ENCODE measurements at regions not wholly inside any gene's neighbourhood (a gene's known extent, or its start where the extent isn't known, plus 50 kb on each side); places are given as distances from the start of the nearest gene placed in this dataset.

GRCh38 chr2:18247282-18248110, 313.0 kb downstream of the RDH14 start:
- Histone ChIP-seq H3K4me1 (ENCODE audit: control insufficient read depth, extremely low read depth, insufficient read depth, low read length) (no peaks in the 10 kb centered on the region), H3K36me3 (ENCODE audit: control insufficient read depth in 2 of 2, extremely low read depth in 1 of 2, insufficient read depth in 2 of 2, low read length in 2 of 2) (no peaks in the 10 kb centered on the region), H4K20me1 (ENCODE audit: control insufficient read depth, extremely low read depth, insufficient read depth, low read length) (no peaks in the 10 kb centered on the region), H3K9me1 (ENCODE audit: control insufficient read depth, extremely low read depth, insufficient read depth, low read length) (no peaks in the 10 kb centered on the region), H3K4me3 (ENCODE audit: control insufficient read depth in 2 of 3, extremely low read depth in 1 of 3, insufficient read depth in 2 of 3, low read depth in 1 of 3, low read length in 3 of 3) (no peak overlapping the region), H2AFZ (ENCODE audit: control insufficient read depth, low read length) (no peak overlapping the region), H3K4me2 (ENCODE audit: control insufficient read depth, extremely low read depth, insufficient read depth, low read depth, low read length) (no peak overlapping the region), H3K9ac (ENCODE audit: control insufficient read depth, extremely low read depth, insufficient read depth, low read length) (no peak overlapping the region), H3K27me3 (ENCODE audit: control insufficient read depth, extremely low read depth, insufficient read depth, low read length) (no peaks in the 10 kb centered on the region), H3K9me3 (ENCODE audit: control insufficient read depth, low read depth, low read length) (no peaks in the 10 kb centered on the region), H3K79me2 (ENCODE audit: control insufficient read depth, insufficient read depth, low read length) (no peaks in the 10 kb centered on the region), H3K27ac (ENCODE audit: control insufficient read depth, insufficient read depth, low read length) (no peak overlapping the region)
- no peak for TF ChIP-seq CTCF (optimal IDR thresholded peaks at IDR 0.05 in 1 of 3, IDR thresholded peaks at IDR 0.05 in 1 of 3, conservative IDR thresholded peaks at IDR 0.05 in 1 of 3; ENCODE audit: extremely low read depth in 1 of 3, insufficient read depth in 2 of 3, low read length in 3 of 3)
- no peak for TF ChIP-seq EZH2 (IDR thresholded peaks at IDR 0.05; ENCODE audit: low read length)
- dilution Hi-C loops (cut with MboI; ENCODE audit: extremely low pct_ligation_motif_present, low sequenced_read_pairs): no loop called here
- DNase-seq (ENCODE audit: low read depth, low spot score): no peak
- FAIRE-seq: no peak

GRCh38 chr2:18245375-18245774, 315.1 kb downstream of the RDH14 start:
- Histone ChIP-seq H3K9me1 (ENCODE audit: control insufficient read depth, extremely low read depth, insufficient read depth, low read length) (no peaks in the 10 kb centered on the region), H2AFZ (ENCODE audit: control insufficient read depth, low read length) (no peak overlapping the region), H3K9ac (ENCODE audit: control insufficient read depth, extremely low read depth, insufficient read depth, low read length) (no peak overlapping the region), H3K4me2 (ENCODE audit: control insufficient read depth, extremely low read depth, insufficient read depth, low read depth, low read length) (no peak overlapping the region), H3K27ac (ENCODE audit: control insufficient read depth, insufficient read depth, low read length) (no peak overlapping the region), H3K4me3 (ENCODE audit: control insufficient read depth in 2 of 3, extremely low read depth in 1 of 3, insufficient read depth in 2 of 3, low read depth in 1 of 3, low read length in 3 of 3) (no peak overlapping the region), H3K27me3 (ENCODE audit: control insufficient read depth, extremely low read depth, insufficient read depth, low read length) (no peaks in the 10 kb centered on the region), H3K79me2 (ENCODE audit: control insufficient read depth, insufficient read depth, low read length) (no peaks in the 10 kb centered on the region), H4K20me1 (ENCODE audit: control insufficient read depth, extremely low read depth, insufficient read depth, low read length) (no peaks in the 10 kb centered on the region), H3K9me3 (ENCODE audit: control insufficient read depth, low read depth, low read length) (no peaks in the 10 kb centered on the region), H3K4me1 (ENCODE audit: control insufficient read depth, extremely low read depth, insufficient read depth, low read length) (no peaks in the 10 kb centered on the region), H3K36me3 (ENCODE audit: control insufficient read depth in 2 of 2, extremely low read depth in 1 of 2, insufficient read depth in 2 of 2, low read length in 2 of 2) (no peaks in the 10 kb centered on the region)
- TF ChIP-seq EZH2 (IDR thresholded peaks at IDR 0.05; ENCODE audit: low read length) (no peak), CTCF (optimal IDR thresholded peaks at IDR 0.05 in 1 of 3, IDR thresholded peaks at IDR 0.05 in 1 of 3, conservative IDR thresholded peaks at IDR 0.05 in 1 of 3; ENCODE audit: extremely low read depth in 1 of 3, insufficient read depth in 2 of 3, low read length in 3 of 3) (no peak)
- FAIRE-seq: no peak
- no peak for DNase-seq (ENCODE audit: low read depth, low spot score)
- dilution Hi-C loops (cut with MboI; ENCODE audit: extremely low pct_ligation_motif_present, low sequenced_read_pairs): no loop called here

Measured in keratinocyte (primary cell).